Amniotic stem cell (primary cell): ENCODE measurements at regions not wholly inside any gene's neighbourhood (a gene's known extent, or its start where the extent isn't known, plus 50 kb on each side); places are given as distances from the start of the nearest gene placed in this dataset.
A peak's percentile ranks its signal among the peaks of the same experiment; 100 is the strongest.
"Not testable (repeated sequence)": the region's sequence is repeated elsewhere in the genome, so short reads cannot be mapped to it uniquely, and the experiment has no call there.

Experiments
- DNase-seq: peaks from one replicate; lab custom pipeline; 2025; lab: John Stamatoyannopoulos, UW

DNA sequence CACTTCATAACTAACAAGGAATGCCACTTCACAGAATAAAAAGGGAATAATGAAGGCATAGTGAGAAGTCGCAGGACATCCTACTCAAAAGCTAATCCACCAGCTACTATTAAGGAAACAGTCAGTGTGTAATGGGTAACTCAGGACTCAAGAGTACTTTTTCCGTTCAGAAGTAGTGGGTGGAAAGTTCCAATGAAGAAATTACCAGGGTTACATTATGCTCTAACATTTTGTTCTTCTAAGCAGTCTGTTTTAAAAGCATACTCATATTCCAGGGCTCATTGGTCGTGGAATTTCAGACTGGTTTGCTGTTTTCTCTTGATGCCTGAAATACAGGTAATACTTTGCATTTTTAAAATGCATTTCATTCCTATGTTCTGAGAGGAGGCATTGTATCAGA is 222.4 kb upstream of the IRS2 start:
- no peak for DNase-seq

DNA sequence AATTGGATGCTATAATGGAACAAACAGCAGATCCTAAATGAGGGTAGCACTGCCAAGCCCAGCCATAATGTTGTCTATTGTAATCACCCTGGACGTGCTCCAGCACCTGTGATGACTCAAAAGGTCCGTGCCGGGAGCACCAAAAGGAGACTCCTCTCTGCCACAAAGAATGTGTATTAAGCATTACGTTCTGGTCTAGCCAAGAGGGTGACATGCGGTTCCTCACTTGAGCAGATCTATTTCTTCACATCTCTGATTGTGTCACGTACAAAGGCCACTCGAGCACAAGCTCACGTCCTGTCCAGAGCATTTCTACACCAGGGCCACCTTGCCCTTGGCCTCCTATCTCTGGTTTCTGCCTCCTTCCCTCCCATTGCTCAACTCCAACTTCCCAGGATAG is 219.9 kb upstream of the IRS2 start:
- DNase-seq = no peak

DNA sequence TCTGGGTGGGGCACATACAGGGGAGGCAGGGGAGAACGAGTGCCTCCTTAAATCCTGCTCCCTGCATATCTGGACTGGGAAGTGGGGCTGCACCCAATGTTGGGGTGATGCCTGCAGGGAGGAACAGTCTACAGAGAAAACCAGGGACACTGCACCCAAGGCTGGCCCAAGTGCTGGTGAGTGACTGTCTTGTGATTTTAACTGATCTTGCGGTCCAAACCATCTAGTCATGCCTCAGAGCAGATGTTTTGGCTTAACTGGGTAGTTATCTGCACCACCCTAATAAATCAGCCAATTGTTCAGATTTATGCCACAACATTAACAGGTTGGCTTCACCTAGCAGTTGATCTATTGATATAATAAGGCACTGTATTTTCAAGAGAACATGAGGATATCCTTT is 219.2 kb upstream of the IRS2 start:
- no peak for DNase-seq

DNA sequence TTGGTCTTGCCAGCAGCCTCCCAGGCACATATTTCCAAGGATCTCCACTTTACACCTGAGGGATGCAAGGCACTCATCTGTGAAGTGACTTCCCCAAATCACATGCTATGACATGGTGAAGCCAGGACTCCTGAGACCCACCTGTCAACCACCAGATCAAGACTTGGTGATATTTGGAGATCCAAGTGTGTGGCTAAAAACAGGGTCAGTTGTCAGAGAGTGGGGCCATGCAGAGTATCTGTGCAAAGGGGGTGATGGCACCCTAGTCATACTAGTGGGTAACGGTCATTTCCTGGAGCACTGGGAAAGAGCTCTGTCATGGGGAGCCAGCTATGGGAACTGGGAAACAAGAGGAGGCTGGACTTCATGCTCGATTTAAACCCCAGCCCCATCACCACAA is 218.4 kb upstream of the IRS2 start:
- no peak for DNase-seq

DNA sequence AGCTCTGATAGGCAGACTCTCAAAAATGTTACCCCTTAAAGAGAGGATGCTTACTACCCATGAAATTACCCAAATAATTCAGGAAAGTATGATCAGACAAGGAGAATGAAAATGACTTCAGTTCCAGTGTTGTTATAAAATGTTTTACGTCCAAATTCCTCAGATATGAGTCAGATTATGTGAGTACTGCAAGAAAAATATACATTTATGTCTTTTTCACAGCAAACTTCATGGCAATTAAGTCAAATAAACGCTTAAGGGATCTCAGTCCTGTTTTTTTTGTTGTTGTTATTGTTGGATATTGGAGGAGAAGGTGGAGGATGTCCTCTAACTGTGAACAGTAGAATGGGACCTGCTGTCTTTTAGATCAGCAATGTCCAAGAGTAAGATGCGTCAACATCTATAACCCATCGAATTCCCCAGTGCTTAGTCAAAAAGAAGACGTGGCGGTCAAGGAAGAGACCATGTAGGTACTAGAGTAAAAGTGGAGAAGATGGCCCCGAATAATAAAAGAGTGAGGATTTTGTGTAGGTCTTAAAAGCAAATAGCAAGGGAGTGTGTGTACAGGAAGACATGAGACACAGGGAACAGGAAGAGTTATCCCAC is 215.4 kb upstream of the IRS2 start:
- DNase-seq = peak; percentile 14

DNA sequence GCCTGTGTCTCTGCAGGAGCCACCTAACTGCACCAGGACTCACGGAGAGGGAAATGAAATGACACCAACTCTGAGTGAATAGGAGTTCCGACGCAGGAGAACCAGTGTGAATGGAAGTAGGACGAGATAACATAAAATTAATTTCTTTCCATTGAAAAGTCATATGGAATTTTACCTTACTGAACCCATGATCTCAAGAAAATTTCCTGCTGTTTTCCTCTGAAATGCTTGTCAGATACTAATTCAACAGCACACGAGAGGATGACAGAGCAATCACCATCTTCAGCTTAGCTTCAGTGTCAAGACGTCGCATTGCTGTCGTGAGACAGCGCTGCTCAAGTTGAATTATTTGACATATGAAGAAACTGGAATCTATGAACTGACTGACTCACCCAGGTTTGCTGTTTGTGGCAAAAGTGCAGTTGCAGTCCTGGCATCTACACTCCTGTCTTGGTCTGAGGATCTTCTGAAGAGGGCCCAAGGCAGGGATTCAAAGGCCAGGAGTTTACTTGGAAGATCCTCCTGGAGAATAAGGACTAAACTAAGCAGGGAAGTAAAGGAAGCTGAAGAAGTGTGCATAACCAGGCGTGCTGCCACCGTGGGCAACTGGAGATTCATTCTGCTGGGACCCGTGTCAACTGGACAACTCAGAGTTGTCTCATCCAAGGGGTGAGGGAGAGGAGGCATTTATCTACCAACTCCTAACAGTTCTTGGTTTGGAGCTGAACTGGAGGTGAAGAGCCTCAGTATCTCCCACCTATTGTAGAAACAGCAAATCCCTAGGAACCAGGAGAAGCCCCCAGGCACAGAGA is 214.4 kb upstream of the IRS2 start:
- DNase-seq = no peak

DNA sequence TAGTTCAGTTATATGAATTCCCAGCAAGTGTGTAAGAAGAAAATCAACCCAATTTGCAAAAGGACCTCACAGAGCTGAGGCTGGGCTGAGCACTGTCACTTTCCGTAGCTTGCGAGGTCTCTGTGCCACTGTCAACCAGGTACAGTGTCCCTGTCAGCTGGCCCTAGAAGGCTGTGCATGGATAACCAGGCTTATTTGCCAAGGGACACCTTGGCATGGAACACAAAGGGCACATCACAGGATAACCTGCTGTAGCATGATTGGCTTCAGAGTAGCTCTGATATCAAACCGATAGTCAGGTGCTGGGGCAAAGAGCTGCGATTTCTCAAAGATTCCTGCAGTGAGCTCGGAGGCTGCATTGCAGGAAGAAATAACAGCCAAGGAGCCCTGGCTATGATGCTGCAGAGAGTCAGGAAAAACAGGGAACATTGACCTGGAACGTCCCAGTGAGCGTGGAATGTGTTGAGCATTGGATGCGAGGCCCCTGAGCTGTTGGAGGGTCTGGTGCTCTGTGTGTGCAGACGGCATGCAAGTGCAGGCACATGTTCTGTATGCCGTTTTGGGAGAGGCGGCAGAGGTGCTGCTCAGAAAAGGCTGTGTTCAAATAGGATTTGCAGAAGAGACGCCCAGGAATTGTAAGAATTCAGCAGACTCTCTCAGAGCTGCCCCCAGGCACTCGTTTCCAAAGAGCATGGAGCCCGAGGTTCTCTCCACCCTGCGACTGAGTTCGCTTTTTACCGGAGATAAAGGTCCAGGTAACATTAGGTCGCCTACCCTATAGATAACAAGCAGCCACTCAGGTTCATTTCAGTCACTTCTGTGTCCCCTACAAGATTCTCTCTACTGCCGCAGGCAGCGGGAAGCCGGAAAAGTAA is 213.5 kb upstream of the IRS2 start:
- DNase-seq = no peak

GRCh38 chr13:109998684-109999533 is 212.5 kb upstream of the IRS2 start:
- DNase-seq = peak; percentile 86

DNA sequence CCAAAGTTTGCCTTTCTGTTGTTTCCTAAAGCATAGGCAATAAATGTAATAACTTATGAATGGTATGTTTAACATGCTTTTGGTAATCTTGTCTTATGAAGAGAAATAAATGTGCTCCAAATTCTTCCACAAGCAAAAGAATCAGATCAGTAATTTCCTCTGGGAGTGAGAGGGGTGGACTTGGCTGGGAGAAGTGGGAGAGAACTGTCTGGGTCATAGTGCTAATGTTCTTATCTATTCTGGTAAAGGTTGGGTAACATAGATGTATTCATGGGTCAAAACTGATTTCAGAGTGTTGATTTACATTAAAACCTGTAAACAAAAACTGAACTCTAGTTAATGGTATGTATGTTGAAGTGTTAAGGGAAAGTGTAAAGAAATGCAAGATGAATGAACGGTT is 211.7 kb upstream of the IRS2 start:
- no peak for DNase-seq

DNA sequence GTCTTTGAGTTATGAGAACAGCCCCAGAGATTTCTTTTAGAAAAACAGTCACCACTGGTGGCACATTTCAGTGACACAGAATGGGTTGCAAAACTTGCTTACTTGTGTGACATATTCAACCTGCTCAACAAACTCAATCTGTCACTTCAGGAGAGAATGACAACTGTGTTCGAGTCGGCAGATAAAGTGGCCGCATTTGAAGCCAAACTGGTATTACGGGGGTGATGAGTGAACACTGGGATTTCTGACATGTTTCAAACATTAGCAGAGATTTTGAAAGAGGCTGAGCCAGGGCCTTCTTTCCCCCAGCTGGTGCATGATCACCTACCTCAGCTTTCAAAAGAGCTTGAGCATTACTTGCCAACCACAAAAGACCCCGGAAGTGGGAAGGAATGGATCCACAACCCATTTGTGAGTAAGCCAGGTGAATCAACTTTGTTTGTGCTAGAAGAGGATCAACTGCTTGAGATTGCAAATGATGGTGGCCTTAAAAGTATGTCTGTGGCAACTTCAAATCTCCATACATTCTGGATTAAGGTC is 210.7 kb upstream of the IRS2 start:
- DNase-seq = not testable (repeated sequence)

GRCh38 chr13:109996404-109996960 is 210.1 kb upstream of the IRS2 start:
- no peak for DNase-seq

- no peak for DNase-seq
These were observed 209.2 kb upstream of the IRS2 start for GRCh38 chr13:109995578-109995977.

DNA sequence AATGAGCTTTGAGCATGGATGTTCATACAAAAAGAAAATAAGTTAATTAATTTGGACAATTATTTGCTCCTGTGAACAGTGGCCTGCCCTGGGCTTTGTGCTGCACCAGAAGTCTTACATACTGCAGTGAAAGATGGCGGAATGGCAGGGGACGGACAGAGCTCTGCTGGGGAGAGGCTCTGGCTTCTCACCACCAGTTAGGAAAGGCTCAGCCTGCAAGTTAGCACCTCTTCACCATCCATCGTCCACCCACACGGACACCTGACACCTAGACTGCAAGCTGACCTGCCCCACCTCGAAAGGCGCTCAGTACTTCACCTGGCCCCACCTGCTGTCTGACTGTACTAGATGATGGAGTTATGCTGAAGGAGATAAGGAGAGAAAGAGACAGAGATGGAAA is 203.9 kb upstream of the IRS2 start:
- DNase-seq = no peak

DNA sequence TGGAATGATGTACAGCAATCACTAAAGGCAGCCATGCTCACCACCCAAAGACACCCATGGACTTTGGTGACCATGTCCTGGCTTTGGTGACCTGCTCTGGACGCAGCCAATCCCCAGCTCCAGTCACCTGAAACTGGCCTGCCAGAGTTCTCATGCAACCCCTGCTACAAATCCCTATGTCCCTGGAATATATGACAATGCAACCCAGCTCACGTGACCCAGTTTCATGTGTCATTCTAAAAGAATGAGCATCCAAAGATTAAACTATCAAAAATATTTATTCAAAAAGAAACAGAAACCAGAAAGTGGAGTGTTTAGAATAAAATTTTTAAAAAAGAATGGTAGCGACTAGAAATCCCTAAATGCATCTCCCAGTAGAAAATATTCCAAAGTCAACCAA is 203.3 kb upstream of the IRS2 start:
- peak; percentile 9 for DNase-seq

DNA sequence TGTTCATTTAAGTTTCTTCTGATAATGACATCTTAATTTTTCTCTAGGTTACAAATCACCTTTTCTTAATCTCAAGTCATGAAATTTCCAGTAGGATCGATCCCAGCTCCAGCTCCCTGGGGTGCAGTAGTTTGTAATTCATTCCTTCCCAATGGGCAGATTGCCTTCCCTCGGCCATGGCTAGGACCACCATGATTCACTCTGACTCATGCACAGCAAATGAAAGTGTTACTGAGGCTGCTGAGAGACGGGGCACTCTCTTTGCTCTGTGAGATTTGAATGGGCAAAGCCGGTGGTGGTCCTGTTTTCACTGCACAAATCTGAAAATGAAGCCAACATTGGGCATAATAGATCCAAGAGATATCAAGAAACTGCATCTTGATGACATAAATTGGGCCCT is 202.8 kb upstream of the IRS2 start:
- DNase-seq = no peak

DNA sequence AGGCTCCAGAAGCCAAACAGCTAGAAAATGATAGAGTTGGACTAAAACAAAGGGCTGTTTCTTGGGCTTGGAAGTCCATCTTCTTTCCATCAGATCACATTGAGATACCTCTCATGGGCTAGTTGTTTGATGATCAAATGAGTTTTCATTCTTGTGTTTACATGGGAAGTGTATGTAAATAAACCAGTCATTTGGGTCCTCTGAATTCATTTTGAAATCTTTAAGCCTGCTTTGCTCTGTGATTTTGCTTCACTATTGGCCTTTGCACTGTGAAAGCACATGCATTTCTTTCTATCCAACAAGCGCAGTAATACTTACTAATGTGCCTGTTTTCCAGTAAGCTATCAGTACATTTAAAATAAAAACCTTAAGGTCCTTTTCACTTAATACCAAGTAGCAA is 200.5 kb upstream of the IRS2 start:
- no peak for DNase-seq

- no peak for DNase-seq
These were observed 199.6 kb upstream of the IRS2 start for GRCh38 chr13:109985871-109986450.

GRCh38 chr13:109983447-109983846 is 197.1 kb upstream of the IRS2 start:
- no peak for DNase-seq

DNA sequence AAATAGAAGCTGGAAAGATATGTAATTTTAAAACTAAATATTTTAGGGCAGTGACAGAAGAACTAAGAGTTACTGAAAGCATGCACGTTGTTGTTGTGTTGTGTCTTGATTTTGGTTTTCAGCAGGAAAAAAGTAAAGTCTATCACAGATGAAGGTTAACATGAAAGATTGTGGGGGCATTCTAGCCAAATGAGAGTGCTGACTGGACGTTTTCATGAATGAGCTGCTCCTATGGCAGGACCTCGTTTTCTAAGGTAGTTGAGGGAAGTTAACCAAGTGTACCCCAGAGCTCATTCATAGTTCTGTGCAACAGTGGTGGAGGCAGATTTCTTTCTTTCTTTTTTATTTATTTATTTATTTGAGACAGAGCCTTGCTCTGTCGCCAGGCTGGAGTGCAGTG is 194.6 kb upstream of the IRS2 start:
- no peak for DNase-seq

- DNase-seq = not testable (repeated sequence)
These were observed 193.3 kb upstream of the IRS2 start for GRCh38 chr13:109979676-109980075.

DNA sequence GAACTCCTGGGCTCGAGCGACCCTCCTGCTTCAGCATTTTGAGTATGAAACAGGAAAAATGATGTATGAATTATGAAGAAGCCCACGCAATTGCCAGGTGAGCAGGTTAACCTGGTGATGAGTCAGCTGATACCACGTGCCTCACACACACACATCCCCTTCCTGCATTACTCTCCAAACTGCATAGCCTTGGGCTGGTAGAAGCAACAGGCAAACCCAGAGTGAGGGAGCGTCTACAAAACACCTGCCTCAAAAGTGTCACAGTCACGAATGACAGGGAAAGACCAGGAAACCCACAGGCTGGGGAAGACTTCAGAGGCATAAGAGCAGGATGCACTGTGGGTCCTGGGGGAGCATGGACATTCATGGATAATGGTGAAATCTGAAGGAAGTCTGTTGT is 192.8 kb upstream of the IRS2 start:
- DNase-seq = no peak
